NB4 (cell line): ENCODE measurements at regions not wholly inside any gene's neighbourhood (a gene's known extent, or its start where the extent isn't known, plus 50 kb on each side); places are given as distances from the start of the nearest gene placed in this dataset.

Experiments
- MYC ChIP-seq: IDR thresholded peaks from 2 replicates; pipeline ENCODE4 v1.6.1; 2011; ENCODE audit warnings: low read depth, low read length
- POLR2A ChIP-seq: IDR thresholded peaks from 2 replicates; pipeline ENCODE4 v1.6.1; 2011; ENCODE audit warnings: mild to moderate bottlenecking; ENCODE audit not compliant: insufficient read length; ENCODE audit errors: extremely low read depth
- TF ChIP-seq, protein P1 (sequence below): IDR thresholded peaks from one replicate; pipeline ENCODE4 v1.5.1; 2012; ENCODE audit warnings: low read depth, low read length

GRCh38 chr5:33161421-33161820 lies 279.3 kb upstream of the TARS1 start:
- no peak for TF ChIP-seq MYC
- TF ChIP-seq, protein P1, sequence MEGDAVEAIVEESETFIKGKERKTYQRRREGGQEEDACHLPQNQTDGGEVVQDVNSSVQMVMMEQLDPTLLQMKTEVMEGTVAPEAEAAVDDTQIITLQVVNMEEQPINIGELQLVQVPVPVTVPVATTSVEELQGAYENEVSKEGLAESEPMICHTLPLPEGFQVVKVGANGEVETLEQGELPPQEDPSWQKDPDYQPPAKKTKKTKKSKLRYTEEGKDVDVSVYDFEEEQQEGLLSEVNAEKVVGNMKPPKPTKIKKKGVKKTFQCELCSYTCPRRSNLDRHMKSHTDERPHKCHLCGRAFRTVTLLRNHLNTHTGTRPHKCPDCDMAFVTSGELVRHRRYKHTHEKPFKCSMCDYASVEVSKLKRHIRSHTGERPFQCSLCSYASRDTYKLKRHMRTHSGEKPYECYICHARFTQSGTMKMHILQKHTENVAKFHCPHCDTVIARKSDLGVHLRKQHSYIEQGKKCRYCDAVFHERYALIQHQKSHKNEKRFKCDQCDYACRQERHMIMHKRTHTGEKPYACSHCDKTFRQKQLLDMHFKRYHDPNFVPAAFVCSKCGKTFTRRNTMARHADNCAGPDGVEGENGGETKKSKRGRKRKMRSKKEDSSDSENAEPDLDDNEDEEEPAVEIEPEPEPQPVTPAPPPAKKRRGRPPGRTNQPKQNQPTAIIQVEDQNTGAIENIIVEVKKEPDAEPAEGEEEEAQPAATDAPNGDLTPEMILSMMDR: no peak
- TF ChIP-seq POLR2A: no peak
